HG02840 (cell line): ENCODE measurements at regions not wholly inside any gene's neighbourhood (a gene's known extent, or its start where the extent isn't known, plus 50 kb on each side); places are given as distances from the start of the nearest gene placed in this dataset.
"Not testable (repeated sequence)": the region's sequence is repeated elsewhere in the genome, so short reads cannot be mapped to it uniquely, and the experiment has no call there.

Experiments used
- ATAC-seq: cut with Tn5 transposase; IDR thresholded peaks from one replicate; pipeline ENCODE4 v1.9.1; 2021; ENCODE audit warnings: mild to moderate bottlenecking, moderate library complexity, moderate number of reproducible peaks; ENCODE audit not compliant: unreplicated experiment, low FRiP score

DNA sequence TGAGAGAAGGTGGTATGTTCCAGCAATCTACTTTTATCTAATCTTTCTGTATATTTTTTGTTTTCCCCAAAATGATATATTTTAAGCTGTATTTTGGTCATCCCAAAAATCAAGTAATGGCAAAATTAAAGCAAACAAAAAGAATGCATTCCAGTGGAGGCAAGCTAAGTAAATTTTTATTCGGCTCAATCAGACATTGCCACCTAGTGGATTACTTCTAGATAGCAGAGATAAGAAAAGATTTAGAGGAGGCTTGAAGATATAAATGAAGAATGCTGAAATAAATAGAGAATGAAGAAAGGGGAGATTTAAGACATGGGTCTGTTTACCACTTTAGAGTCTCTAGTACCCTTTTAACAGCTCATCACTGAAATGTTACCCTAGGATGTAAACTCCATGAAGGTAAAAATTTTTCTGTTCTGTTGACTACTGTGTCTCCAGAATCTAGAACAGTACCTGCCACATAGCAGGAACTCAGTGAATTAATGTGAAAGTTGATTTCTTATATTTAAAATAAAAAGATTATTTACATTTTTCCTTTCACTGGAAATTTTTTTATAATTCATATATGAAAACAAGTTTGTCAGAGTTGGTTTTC is 110.9 kb upstream of the ANK2 start:
- no peak for ATAC-seq

DNA sequence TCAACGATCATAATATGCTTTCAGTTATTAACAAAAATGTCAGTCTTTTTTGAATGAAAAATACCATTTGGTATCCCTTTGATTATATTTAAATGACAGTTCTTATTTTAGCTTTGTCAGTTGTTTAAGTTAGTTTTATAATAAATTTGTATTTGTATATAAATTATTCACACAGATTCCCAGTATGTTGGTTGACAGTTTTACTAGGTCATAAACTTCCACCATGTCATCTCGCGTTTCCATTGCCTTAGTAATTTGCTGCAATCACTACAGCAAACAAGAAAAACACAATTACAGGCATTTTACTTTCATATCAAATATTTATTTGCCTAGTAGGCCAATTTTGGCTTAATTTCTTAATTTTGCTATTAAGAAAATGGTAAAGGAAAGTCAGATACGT is 109.6 kb upstream of the ANK2 start:
- ATAC-seq = no peak

DNA sequence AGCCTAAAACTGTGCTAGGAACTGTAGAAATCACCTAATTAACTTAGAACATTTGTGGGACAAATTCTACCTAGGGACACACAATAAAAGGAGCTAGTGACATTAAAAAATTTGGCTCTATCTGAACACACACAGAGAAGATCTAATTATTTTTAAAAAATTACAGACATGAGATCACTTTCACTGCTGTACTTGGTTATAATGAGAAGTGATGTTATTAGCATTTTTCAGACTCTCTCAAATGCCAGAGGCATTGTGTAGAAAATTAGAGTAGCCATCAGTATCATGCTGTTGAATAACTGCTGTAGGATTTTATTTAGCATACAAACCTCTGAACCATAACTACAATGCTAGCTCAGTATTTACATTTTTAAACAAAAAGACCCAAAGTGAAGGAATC is 109.1 kb upstream of the ANK2 start:
- no peak for ATAC-seq

DNA sequence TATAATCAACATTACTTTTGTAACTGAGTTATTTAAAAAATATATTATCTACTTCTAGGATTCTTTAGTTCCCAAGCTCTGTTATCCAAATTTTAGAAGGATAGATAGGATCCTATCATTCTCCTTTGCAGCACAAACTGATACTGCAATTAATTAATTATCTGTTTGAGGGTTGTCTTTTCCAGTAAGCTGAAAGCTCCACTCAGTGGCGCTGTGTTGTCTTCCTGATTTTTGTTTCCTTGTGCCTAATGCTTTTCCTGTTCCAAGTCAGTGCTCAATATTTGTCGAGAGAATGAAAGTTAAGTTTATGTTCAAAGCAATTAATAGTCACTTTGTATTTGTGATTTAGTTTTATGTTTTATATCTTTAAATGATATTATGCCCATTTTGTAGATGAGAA is 107.4 kb upstream of the ANK2 start:
- ATAC-seq = no peak

DNA sequence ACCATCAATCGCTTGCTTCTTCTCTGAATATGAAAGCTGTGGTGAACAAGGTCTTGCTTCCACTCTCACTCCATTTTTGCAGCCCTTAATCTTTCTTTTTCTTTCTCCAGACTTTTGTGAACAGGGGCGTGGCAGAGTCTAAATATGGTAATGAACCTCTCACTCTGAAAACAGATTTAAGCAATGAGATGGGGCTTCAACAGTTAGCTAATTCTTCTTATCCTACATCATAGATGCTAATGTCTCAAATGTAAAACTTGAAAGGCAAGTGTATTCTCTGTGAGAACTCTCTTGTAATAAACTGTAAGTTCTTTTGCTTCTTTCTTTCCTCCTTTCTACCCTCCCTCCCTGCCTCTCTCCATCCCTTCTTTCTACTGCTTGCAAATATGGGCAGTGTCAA is 106.5 kb upstream of the ANK2 start:
- ATAC-seq = no peak

DNA sequence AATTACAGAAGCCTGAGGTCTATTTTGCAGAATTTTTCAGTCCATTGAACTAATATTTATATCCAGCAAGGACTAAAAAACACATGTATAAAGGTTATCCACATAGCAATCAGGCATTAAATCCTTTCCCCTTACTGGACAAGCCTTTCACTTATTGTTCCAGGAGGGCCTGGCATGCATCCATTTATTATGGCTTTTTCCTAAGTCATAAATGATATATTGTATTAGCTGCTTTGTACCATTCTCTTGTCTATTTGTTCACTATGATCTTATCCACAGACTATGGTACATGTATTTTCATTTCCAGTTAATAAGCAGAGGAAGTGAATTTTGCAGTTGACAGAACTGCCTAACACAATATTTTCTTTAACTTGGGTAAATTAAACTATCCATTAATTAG is 105.4 kb upstream of the ANK2 start:
- no peak for ATAC-seq

DNA sequence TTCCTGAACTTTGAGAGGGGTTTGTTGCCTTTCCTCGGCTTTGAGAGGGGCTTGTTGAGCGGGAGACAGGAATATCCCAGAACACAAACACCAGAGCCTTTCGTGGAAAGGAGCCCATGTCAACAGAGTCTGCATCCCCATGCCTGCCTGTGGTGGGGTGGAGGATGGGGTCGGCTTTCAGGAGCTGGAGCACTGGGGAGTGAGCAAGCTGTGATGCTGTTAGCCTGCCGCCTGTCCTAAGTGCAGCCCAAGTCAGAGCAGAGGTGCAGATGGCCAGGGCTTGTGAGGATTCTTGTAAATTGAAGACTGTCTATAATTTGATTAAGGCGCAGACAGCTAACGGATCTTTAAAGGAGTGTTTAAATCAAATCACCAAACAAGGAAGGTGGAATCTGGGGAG is 103.3 kb upstream of the ANK2 start:
- no peak for ATAC-seq

DNA sequence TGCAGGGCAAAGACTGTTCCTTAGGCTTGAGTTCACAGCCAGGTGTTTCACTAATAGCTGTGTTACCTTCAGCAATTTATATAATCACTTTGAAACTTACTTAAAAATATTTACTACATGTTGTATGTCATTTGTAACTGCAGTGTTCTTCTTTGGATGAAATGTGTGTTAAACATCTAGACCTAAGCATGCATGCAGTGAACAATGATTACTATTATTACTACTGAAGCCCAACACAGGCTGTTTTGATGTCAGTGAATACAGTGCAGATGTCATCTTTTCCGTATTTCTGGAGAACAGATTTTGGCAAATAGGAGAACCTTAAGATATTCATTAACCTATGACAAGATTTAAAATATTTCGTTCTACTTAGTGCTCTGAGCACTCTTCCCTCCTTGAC is 101.8 kb upstream of the ANK2 start:
- ATAC-seq = no peak

DNA sequence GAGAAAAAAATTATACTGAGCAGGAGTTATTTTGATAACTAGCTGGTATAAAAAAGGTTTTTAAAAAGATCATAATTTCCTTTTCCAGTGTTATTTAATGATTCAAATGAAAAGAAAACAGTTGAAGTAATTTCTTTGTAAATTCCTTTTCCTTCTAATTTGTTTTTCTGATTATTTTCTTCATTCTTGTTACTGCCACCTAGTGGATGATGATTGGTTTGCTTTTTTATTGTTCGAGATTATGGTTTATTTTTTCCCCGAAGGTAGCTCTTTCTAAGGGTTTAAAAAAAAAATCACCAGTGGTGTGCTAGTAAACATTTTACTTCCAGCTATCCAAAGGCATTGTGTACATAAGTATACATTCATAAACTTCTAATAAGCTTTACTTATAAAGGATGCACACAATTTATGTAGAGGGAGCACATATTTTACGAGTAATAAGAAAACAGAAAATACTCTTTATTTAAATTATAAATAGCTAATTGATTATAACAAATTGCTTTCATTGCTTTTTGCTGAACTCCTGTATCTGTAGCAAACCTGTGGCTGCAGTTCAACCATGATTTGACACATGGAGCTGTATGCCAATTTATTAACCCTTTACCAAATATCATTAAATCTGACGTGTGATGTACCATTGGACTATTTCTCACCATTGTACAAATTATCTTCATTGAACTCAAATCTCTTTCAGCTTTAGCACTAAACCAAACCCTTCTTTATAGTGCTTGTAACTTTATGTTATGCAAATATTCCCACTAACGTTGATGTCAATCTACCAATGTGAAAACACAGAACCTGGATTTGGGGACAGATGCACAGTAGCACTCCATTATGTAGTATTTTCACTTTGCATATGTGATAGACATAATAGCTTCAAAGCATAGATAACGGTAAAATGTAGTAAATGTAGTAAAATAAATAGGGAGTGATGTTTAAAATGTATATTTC is 97.8 kb upstream of the ANK2 start:
- no peak for ATAC-seq

DNA sequence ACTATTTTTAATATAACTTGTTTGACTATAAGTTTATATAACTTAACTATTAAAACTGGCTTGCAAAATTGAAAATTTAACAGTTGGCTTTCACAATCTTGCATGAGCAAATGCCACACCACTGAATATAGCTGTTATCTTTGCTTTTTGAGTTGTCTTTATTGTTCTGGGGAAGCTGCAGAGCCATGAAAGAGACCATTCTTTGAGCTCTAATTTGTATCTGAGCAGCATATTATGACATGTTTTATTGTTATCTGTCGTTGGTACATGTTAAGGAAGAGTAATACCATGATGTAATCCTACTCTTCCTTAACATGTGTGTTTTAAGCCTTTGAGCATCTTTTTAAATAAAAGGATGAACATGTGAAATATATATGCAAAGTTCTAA is 97.1 kb upstream of the ANK2 start:
- ATAC-seq = no peak

DNA sequence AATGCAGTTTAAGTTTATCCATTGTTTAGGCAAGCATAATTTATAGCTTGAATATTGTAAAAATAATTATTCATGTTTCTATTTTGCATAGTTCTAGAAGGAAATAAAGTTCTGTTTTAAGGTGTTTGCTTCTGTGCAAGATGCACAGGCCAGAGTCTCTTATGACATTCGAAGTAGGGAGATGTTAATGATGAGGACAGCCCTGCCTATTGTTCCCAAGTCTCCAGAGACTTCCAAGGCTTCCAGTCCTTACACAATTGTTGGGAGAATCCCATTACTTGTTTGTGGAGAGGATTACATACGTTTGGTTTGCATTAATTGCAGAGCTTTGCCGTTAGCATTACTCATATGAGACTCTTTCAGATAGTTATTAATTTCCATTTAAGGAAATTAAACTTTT is 96.2 kb upstream of the ANK2 start:
- ATAC-seq = no peak

DNA sequence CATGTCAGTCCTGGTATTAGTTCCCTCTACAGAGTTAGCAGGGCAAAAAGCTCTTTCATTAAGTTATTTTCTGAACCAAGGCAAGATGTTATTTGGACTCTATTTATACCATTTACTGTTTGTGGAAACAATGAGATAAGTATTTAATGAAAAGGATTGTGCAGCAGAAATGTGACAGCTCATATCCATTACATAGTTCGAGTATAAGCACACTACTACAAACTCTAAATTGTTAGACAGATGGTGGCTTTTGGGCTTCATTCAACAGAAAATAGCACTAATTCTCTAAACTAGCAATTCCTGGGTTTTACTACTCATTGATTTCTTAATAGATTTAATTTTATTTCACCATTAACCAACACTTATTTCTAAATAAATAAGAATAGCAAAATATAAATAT is 95.2 kb upstream of the ANK2 start:
- no peak for ATAC-seq

DNA sequence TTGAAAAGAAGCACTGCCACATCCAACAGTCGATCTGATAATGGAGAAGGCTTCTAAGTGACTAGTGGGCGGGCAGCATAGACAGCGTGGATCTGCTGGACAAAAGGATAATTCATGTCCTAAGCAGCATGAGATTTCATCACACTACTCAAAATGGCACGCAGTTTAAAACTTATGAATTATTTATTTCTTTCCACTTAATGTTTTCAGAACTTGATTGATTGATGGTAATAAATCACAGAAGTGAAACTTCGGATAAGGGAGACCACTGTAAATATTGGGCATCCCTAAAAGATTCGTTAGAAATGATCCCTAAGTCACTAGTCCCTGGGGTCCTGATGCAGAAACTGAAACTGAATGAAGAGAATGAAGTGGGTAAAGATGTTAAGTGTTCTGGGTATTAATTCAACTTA is 93.0 kb upstream of the ANK2 start:
- no peak for ATAC-seq

DNA sequence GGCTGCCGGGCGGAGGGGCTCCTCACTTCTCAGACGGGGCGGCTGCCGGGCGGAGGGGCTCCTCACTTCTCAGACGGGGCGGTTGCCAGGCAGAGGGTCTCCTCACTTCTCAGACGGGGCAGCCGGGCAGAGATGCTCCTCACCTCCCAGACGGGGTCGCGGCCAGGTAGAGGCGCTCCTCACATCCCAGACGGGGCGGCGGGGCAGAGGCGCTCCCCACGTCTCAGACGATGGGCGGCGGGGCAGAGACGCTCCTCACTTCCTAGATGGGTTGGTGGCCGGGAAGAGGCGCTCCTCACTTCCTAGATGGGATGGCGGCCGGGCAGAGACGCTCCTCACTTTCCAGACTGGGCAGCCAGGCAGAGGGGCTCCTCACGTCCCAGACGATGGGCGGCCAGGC is 91.7 kb upstream of the ANK2 start:
- ATAC-seq = not testable (repeated sequence)

DNA sequence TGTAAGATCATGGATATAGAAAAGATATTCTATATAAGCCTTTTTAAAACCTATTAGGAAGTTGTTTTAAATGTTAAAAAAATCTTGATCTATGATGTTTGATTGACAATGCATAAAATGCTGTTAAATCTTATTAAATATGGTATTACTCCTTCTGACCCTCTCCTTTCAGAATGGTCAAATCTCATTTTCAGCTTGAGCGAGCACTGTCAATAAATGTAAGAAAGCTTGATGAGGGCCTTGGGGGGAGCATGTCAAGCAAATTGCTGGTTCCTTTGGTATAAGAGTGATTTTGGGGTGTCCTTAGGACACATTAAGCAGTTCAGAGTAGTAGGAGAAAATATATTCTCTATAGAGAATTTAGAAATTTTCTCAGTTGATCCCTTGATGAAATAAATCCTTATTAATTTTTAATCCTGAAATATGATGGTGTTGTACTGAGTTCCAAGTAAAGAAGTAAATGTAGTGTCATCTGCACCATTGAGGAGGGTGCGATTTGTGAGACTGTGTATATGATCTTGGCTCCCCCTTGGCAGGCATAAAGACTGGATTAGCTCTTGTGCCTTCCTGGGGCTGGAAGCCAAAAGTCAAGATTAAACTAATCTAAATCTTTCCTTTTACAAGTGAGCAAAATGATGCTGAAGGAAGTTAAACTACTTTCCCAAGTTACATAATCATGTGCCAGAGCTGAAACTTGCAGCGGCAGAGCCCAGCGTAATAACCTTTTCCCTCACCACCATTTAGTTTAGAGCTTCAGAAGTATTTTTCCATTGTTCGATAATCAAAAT is 82.6 kb upstream of the ANK2 start:
- ATAC-seq = no peak

DNA sequence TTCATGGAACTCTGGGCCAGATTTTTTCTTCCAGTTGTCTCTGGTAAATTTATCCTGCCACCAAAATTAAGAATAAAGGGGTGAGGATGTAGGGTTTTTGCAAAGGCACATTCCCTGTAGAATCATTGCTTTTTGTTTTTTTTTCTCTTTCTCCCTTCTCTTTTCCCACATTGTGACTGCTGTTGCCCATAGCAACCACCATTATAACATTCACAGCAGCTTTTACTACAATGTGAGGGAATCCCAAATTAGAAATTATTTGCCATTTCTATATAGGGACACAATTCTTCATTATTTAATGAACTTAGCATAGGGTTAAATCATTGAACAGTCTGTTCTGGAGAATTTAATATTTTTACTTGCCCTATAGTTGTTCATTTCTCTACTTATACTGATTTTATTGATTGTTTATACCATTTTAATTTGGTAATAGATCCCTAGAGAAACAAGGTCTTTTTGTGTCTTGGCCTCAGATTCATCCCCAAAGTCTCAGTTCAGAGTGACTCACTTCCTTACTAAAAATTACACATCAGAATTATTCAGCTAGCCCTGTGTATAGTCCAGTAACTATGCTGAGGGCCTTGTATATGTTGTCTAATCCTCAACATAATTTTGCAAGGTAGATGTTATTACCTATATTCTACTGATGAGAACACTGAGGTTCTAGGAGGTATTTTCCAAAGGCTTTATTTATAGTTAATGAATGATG is 80.8 kb upstream of the ANK2 start:
- ATAC-seq = no peak

DNA sequence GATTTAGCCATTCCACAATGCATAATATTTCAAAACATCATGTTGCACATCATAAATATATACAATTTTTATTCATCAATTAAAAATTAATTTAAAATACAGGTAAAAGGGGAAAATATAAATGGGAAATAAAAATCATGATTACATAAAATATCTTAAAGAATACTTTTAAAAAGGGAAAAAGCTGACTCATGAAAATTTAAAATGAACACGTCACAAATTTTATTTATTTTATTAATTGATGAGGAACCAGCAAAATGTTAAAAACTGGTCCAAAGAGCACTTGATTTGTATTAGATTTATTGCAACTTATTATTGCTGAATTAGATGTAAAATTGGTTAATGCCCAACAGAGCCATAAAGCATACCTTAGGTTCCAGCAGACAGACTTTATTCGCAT is 78.5 kb upstream of the ANK2 start:
- ATAC-seq = no peak

DNA sequence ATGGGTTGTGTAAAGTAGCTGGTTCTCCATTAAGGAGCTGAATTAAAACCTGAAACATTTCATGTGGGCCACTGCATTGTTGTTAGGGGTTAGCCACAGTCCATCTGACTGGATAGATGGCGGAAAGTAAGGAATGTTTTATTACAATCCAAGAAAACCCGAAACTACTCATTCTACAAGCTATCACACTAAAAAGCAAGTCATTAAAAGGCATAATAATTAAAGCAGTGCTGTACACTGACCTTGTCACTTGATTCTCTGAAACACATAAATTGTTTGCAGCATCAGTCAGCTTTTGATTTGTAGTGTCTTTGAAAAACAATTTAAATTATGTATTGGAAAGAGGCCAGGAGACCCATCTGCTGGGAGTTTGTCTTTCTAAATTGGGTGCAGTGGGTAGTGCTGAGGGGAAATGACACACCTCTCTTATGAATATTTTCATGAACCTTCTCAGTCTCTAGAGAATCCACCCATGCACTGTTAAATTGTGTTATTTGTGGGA is 75.7 kb upstream of the ANK2 start:
- no peak for ATAC-seq

DNA sequence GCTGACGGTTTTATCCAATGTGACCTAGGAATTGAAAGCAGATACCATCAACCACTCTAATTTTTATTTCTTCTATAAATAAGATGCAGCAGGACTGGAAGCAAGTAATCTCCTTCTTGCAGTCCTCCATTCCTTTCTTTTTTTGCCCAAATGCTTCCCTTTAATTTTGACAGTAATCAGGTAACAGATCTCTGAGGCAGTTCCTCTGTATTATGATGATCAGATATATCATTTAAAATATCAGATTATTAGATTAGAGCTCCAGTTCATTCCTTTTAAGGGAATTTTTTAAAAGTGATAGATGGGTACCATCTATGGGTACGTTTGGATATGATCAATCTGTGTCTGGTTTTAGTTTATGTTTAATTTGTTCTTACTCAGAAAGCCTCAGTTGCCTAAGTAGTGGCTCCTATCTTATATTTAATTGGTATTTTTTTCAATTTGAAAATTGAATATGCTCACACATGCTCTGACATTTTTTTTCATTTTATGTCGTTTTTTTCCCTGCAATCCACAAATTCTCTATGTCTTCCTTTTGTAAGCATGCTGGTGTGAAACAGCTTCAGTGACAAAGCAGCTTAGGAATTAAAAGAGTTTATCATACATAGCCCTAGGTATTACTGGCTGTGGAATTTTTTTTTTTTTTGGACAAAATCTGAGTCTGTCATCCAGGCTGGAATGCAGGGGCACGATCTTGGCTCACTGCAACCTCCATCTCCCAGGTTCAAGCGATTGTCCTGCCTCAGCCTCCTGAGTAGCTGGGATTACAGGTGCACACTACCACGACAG is 73.7 kb upstream of the ANK2 start:
- no peak for ATAC-seq
